ENCODE measurements at regions not wholly inside any gene's neighbourhood (a gene's known extent, or its start where the extent isn't known, plus 50 kb on each side); places are given as distances from the start of the nearest gene placed in this dataset.
"Not testable (repeated sequence)": the region's sequence is repeated elsewhere in the genome, so short reads cannot be mapped to it uniquely, and the experiment has no call there.

- Mint-ChIP-seq H3K36me3 (no peaks in the 10 kb centered on the region), H3K27me3 (peaks cover 2 to 39% (median 12%) of the 10 kb centered on the region in 5 donors), H3K4me1 (no peaks in the 10 kb centered on the region), H3K4me3 (no peak overlapping the region), H3K9me3 (peaks cover 0 to 4% (median 0%) of the 10 kb centered on the region in 9 donors), H3K27ac (peak overlapping the region in 1 of 10 donors; percentile 37)
- DNase-seq (no peak), ATAC-seq (no peak)
- POLR2A ChIA-PET, result no interaction called here
These were observed 302.7 kb downstream of the SIPA1L2 start for GRCh38 chr1:232327269-232327668.

GRCh38 chr1:232322162-232322734 lies 307.7 kb downstream of the SIPA1L2 start:
- Mint-ChIP-seq H3K9me3 (peaks cover 0 to 4% (median 0%) of the 10 kb centered on the region in 9 donors), H3K4me3 (no peak overlapping the region), H3K4me1 (no peaks in the 10 kb centered on the region), H3K36me3 (no peaks in the 10 kb centered on the region), H3K27me3 (peaks cover 5 to 20% (median 6%) of the 10 kb centered on the region in 5 donors), H3K27ac (no peak overlapping the region)
- POLR2A ChIA-PET, result no interaction called here
- no peak for DNase-seq
- no peak for ATAC-seq

- ATAC-seq (no peak), DNase-seq (no peak)
- H3K4me1 Mint-ChIP-seq, result no peaks in the 10 kb centered on the region
- H3K4me3 Mint-ChIP-seq, result no peak overlapping the region
- no peak overlapping the region for H3K27ac Mint-ChIP-seq
- H3K9me3 Mint-ChIP-seq, result peaks cover 0 to 4% (median 0%) of the 10 kb centered on the region in 9 donors
- peaks cover 5 to 20% (median 6%) of the 10 kb centered on the region in 5 donors for H3K27me3 Mint-ChIP-seq
- H3K36me3 Mint-ChIP-seq, result no peaks in the 10 kb centered on the region
- POLR2A ChIA-PET, result no interaction called here
These were observed 310.3 kb downstream of the SIPA1L2 start for GRCh38 chr1:232319518-232320210.

- no peak overlapping the region for H3K4me3 Mint-ChIP-seq
- H3K4me1 Mint-ChIP-seq, result no peaks in the 10 kb centered on the region
- POLR2A ChIA-PET, result no interaction called here
- peaks cover 0 to under 1% (median 0%) of the 10 kb centered on the region in 3 donors for H3K36me3 Mint-ChIP-seq
- H3K9me3 Mint-ChIP-seq, result peaks cover 0 to 6% (median 0%) of the 10 kb centered on the region in 9 donors
- H3K27me3 Mint-ChIP-seq, result peaks cover 5 to 18% (median 6%) of the 10 kb centered on the region in 5 donors
- ATAC-seq, result no peak
- no peak overlapping the region for H3K27ac Mint-ChIP-seq
- DNase-seq, result no peak
These were observed 310.9 kb downstream of the SIPA1L2 start for GRCh38 chr1:232319072-232319471.

- peaks cover 2 to 9% (median 6%) of the 10 kb centered on the region in 3 donors for H3K36me3 Mint-ChIP-seq
- no peak for DNase-seq
- no peak for ATAC-seq
- no peak overlapping the region for H3K4me3 Mint-ChIP-seq
- H3K27ac Mint-ChIP-seq, result no peak overlapping the region
- peaks cover 4 to 10% (median 5%) of the 10 kb centered on the region in 5 donors for H3K27me3 Mint-ChIP-seq
- no peaks in the 10 kb centered on the region for H3K4me1 Mint-ChIP-seq
- POLR2A ChIA-PET, result no interaction called here
- peaks cover 0 to 15% (median 5%) of the 10 kb centered on the region in 9 donors for H3K9me3 Mint-ChIP-seq
These were observed 311.8 kb downstream of the SIPA1L2 start for GRCh38 chr1:232318143-232318542.

GRCh38 chr1:232317350-232317749 lies 312.6 kb downstream of the SIPA1L2 start:
- no peak overlapping the region for H3K27ac Mint-ChIP-seq
- H3K36me3 Mint-ChIP-seq, result peaks cover 2 to 17% (median 13%) of the 10 kb centered on the region in 3 donors
- H3K4me1 Mint-ChIP-seq, result no peaks in the 10 kb centered on the region
- POLR2A ChIA-PET, result no interaction called here
- peaks cover 0 to 5% (median 3%) of the 10 kb centered on the region in 5 donors for H3K27me3 Mint-ChIP-seq
- no peak overlapping the region for H3K4me3 Mint-ChIP-seq
- no peak for DNase-seq
- H3K9me3 Mint-ChIP-seq, result peaks cover 0 to 23% (median 10%) of the 10 kb centered on the region in 9 donors
- ATAC-seq, result no peak

- peaks cover 0 to 5% (median 0%) of the 10 kb centered on the region in 5 donors for H3K27me3 Mint-ChIP-seq
- peaks cover 2 to 22% (median 13%) of the 10 kb centered on the region in 3 donors for H3K36me3 Mint-ChIP-seq
- ATAC-seq (no peak), DNase-seq (no peak)
- no peaks in the 10 kb centered on the region for H3K4me1 Mint-ChIP-seq
- peaks cover 0 to 28% (median 12%) of the 10 kb centered on the region in 9 donors for H3K9me3 Mint-ChIP-seq
- no peak overlapping the region for H3K4me3 Mint-ChIP-seq
- no peak overlapping the region for H3K27ac Mint-ChIP-seq
- POLR2A ChIA-PET, result no interaction called here
These were observed 313.1 kb downstream of the SIPA1L2 start for GRCh38 chr1:232316864-232317263.

GRCh38 chr1:232313876-232314275 lies 316.1 kb downstream of the SIPA1L2 start:
- ATAC-seq, H3K4me1 Mint-ChIP-seq, DNase-seq, H3K4me3 Mint-ChIP-seq, POLR2A ChIA-PET, H3K27ac Mint-ChIP-seq, H3K27me3 Mint-ChIP-seq: not testable (repeated sequence)
- peaks cover 2 to 22% (median 13%) of the 10 kb centered on the region in 3 donors for H3K36me3 Mint-ChIP-seq
- H3K9me3 Mint-ChIP-seq, result peaks cover 0 to 28% (median 16%) of the 10 kb centered on the region in 9 donors

GRCh38 chr1:232310541-232310940 lies 319.4 kb downstream of the SIPA1L2 start:
- Mint-ChIP-seq H3K27ac (no peak overlapping the region), H3K36me3 (peaks cover 2 to 22% (median 13%) of the 10 kb centered on the region in 3 donors), H3K9me3 (peaks cover 0 to 24% (median 16%) of the 10 kb centered on the region in 9 donors), H3K27me3 (peaks cover 5 to 26% (median 9%) of the 10 kb centered on the region in 5 donors), H3K4me1 (no peaks in the 10 kb centered on the region), H3K4me3 (no peak overlapping the region)
- DNase-seq, result no peak
- ATAC-seq, result no peak
- POLR2A ChIA-PET, result no interaction called here

- POLR2A ChIA-PET, result no interaction called here
- peak overlapping the region in 1 of 10 donors; percentile 7 for H3K27ac Mint-ChIP-seq
- peaks cover 8 to 42% (median 14%) of the 10 kb centered on the region in 5 donors for H3K27me3 Mint-ChIP-seq
- peaks cover 0 to 17% (median 9%) of the 10 kb centered on the region in 3 donors for H3K36me3 Mint-ChIP-seq
- no peak for ATAC-seq
- no peak for DNase-seq
- peaks cover 0 to 5% (median 0%) of the 10 kb centered on the region in 4 donors for H3K4me1 Mint-ChIP-seq
- peaks cover 0 to 20% (median 12%) of the 10 kb centered on the region in 9 donors for H3K9me3 Mint-ChIP-seq
- no peak overlapping the region for H3K4me3 Mint-ChIP-seq
These were observed 321.3 kb downstream of the SIPA1L2 start for GRCh38 chr1:232308616-232309015.

- DNase-seq, result no peak
- H3K27me3 Mint-ChIP-seq, result peaks cover 8 to 42% (median 14%) of the 10 kb centered on the region in 5 donors
- H3K4me3 Mint-ChIP-seq, result no peak overlapping the region
- no peak for ATAC-seq
- POLR2A ChIA-PET, result no interaction called here
- no peak overlapping the region for H3K27ac Mint-ChIP-seq
- peaks cover 0 to 5% (median 0%) of the 10 kb centered on the region in 4 donors for H3K4me1 Mint-ChIP-seq
- peaks cover 0 to 6% (median 0%) of the 10 kb centered on the region in 3 donors for H3K36me3 Mint-ChIP-seq
- peaks cover 0 to 13% (median 4%) of the 10 kb centered on the region in 9 donors for H3K9me3 Mint-ChIP-seq
These were observed 322.5 kb downstream of the SIPA1L2 start for GRCh38 chr1:232307296-232308017.

GRCh38 chr1:232306269-232306961 lies 323.5 kb downstream of the SIPA1L2 start:
- POLR2A ChIA-PET, result no interaction called here
- Mint-ChIP-seq H3K27me3 (peaks cover 10 to 53% (median 14%) of the 10 kb centered on the region in 5 donors), H3K27ac (no peak overlapping the region), H3K9me3 (peaks cover 0 to 7% (median 0%) of the 10 kb centered on the region in 9 donors), H3K36me3 (no peaks in the 10 kb centered on the region), H3K4me1 (peaks cover 0 to 5% (median 0%) of the 10 kb centered on the region in 4 donors), H3K4me3 (no peak overlapping the region)
- DNase-seq (no peak), ATAC-seq (no peak)
